ENCODE measurements at regions not wholly inside any gene's neighbourhood (a gene's known extent, or its start where the extent isn't known, plus 50 kb on each side); places are given as distances from the start of the nearest gene placed in this dataset.

DNA sequence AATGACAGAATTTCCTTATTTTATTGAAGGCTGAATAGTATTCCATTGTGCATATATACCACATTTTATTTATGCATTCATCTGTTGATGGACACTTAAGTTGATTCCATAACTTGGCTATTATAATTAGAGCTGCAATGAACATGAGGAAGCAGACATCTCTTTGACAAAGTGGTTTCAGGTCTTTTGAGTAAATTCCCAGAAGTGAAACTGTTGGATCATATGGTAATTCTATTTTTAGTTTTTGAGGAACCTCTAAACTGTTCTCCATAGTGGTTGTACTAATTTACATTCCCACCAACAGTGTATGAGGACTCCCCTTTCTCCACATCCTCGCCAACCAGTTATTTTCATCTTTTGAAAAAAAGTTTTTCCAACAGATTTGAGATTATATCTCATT is 77.5 kb downstream of the TMEM200C start:
- no peaks in the 10 kb centered on the region for H3K4me1 ChIP-seq (ENCODE audit: control insufficient read depth, low read length)
- H3K27ac ChIP-seq (ENCODE audit: low read depth, low read length) = no peak overlapping the region
- H3K4me3 ChIP-seq (ENCODE audit: low read length) = no peak overlapping the region
- H3F3A ChIP-seq (ENCODE audit: control insufficient read depth, insufficient read depth) = no peaks in the 10 kb centered on the region
- H3K79me2 ChIP-seq (ENCODE audit: control insufficient read depth, low read length) = no peaks in the 10 kb centered on the region
- no peaks in the 10 kb centered on the region for H3K9me2 ChIP-seq (replicated peaks; ENCODE audit: control insufficient read depth, low read length)
- no peak overlapping the region for H3K4me2 ChIP-seq (ENCODE audit: low read length)
- TF ChIP-seq, protein P1, sequence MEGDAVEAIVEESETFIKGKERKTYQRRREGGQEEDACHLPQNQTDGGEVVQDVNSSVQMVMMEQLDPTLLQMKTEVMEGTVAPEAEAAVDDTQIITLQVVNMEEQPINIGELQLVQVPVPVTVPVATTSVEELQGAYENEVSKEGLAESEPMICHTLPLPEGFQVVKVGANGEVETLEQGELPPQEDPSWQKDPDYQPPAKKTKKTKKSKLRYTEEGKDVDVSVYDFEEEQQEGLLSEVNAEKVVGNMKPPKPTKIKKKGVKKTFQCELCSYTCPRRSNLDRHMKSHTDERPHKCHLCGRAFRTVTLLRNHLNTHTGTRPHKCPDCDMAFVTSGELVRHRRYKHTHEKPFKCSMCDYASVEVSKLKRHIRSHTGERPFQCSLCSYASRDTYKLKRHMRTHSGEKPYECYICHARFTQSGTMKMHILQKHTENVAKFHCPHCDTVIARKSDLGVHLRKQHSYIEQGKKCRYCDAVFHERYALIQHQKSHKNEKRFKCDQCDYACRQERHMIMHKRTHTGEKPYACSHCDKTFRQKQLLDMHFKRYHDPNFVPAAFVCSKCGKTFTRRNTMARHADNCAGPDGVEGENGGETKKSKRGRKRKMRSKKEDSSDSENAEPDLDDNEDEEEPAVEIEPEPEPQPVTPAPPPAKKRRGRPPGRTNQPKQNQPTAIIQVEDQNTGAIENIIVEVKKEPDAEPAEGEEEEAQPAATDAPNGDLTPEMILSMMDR (IDR thresholded peaks at IDR 0.05; ENCODE audit: low read depth, low read length, poor library complexity, severe bottlenecking) = no peak
- no peak for TF ChIP-seq EZH2phosphoT487 (IDR thresholded peaks at IDR 0.05; ENCODE audit: borderline replicate concordance, low read length)
- no peaks in the 10 kb centered on the region for H4K20me1 ChIP-seq (ENCODE audit: control insufficient read depth, insufficient read depth, low read depth, low read length)
- no peaks in the 10 kb centered on the region for H3K36me3 ChIP-seq (ENCODE audit: control insufficient read depth, low read length)
- H3K9me3 ChIP-seq (ENCODE audit: control insufficient read depth, insufficient read depth, low read length) = no peaks in the 10 kb centered on the region
- H3K27me3 ChIP-seq (ENCODE audit: control insufficient read depth, low read length) = no peaks in the 10 kb centered on the region

DNA sequence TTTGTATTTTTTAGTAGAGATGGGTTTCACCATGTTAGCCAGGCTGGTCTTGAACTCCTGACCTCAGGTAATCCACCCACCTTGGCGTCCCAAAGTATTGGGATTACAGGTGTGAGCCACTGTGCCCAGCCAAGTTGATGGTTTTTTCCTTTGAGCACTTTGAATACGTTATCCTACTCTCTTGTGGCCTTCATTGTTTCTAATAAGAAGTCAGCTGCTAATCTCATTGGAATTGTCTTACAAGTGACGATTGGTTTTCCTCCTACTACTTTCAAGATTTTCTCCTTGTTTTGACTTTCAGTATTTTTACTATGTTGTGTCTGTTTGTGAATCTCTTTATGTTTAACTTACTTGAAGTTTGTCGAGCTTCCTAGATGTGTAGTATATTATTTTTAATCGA is 88.5 kb downstream of the TMEM200C start:
- H3K27ac ChIP-seq (ENCODE audit: low read depth, low read length) = no peak overlapping the region
- H3K4me2 ChIP-seq (ENCODE audit: low read length) = no peak overlapping the region
- H4K20me1 ChIP-seq (ENCODE audit: control insufficient read depth, insufficient read depth, low read depth, low read length) = no peaks in the 10 kb centered on the region
- TF ChIP-seq, protein P1 (IDR thresholded peaks at IDR 0.05; ENCODE audit: low read depth, low read length, poor library complexity, severe bottlenecking) = no peak
- TF ChIP-seq EZH2phosphoT487 (IDR thresholded peaks at IDR 0.05; ENCODE audit: borderline replicate concordance, low read length) = no peak
- no peaks in the 10 kb centered on the region for H3K9me2 ChIP-seq (replicated peaks; ENCODE audit: control insufficient read depth, low read length)
- H3F3A ChIP-seq (ENCODE audit: control insufficient read depth, insufficient read depth) = no peaks in the 10 kb centered on the region
- H3K9me3 ChIP-seq (ENCODE audit: control insufficient read depth, insufficient read depth, low read length) = peaks cover 14% of the 10 kb centered on the region
- H3K36me3 ChIP-seq (ENCODE audit: control insufficient read depth, low read length) = no peaks in the 10 kb centered on the region
- no peaks in the 10 kb centered on the region for H3K27me3 ChIP-seq (ENCODE audit: control insufficient read depth, low read length)
- H3K79me2 ChIP-seq (ENCODE audit: control insufficient read depth, low read length) = no peaks in the 10 kb centered on the region
- no peaks in the 10 kb centered on the region for H3K4me1 ChIP-seq (ENCODE audit: control insufficient read depth, low read length)
- H3K4me3 ChIP-seq (ENCODE audit: low read length) = no peak overlapping the region

DNA sequence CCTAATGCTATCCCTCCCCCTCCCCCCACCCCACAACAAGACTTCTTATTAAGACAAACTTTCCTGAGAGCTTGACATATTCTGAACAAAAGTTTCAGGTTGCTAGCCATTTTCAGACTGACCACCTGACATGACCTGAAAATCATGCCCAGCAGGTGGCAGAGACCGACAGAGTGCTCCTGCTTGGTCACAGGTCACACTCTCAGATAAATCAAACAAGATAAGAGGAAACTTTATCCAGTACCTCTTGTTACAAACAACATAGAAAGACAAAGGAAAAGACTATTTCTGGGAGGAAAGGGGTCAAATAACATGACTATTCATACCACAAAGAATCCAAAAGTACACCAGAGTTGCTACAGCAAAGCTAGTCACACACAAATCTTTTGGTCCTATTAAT is 107.4 kb downstream of the TMEM200C start:
- Histone ChIP-seq H3K4me2 (ENCODE audit: low read length) (no peak overlapping the region), H3K27me3 (ENCODE audit: control insufficient read depth, low read length) (no peaks in the 10 kb centered on the region), H3K9me2 (replicated peaks; ENCODE audit: control insufficient read depth, low read length) (no peaks in the 10 kb centered on the region), H3K79me2 (ENCODE audit: control insufficient read depth, low read length) (no peaks in the 10 kb centered on the region), H3F3A (ENCODE audit: control insufficient read depth, insufficient read depth) (no peaks in the 10 kb centered on the region), H3K27ac (ENCODE audit: low read depth, low read length) (no peak overlapping the region), H3K4me1 (ENCODE audit: control insufficient read depth, low read length) (no peaks in the 10 kb centered on the region), H3K9me3 (ENCODE audit: control insufficient read depth, insufficient read depth, low read length) (no peaks in the 10 kb centered on the region), H3K4me3 (ENCODE audit: low read length) (no peak overlapping the region), H4K20me1 (ENCODE audit: control insufficient read depth, insufficient read depth, low read depth, low read length) (no peaks in the 10 kb centered on the region), H3K36me3 (ENCODE audit: control insufficient read depth, low read length) (no peaks in the 10 kb centered on the region)
- TF ChIP-seq EZH2phosphoT487 (IDR thresholded peaks at IDR 0.05; ENCODE audit: borderline replicate concordance, low read length) = no peak
- TF ChIP-seq, protein P1 (IDR thresholded peaks at IDR 0.05; ENCODE audit: low read depth, low read length, poor library complexity, severe bottlenecking) = no peak

DNA sequence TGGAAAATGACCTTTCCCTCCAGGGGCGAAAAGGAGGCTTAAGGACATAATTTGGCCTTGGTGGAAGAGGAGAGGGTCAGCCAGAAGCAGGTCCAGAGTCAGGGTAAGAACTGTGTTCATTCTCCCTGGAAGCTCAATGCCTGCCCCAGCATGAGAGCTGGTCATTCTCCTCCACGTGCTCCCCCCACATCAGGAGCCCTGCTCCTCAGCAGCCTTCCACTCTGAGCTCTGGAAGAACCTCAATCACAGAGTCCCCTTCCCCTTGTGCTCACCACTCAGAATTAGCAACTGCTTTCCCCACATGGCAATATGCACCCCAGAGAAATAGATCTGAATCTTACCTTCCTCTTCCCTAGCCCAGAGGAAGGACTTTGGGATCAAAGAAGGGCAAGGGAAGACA is 115.4 kb downstream of the TMEM200C start:
- TF ChIP-seq, protein P1 (IDR thresholded peaks at IDR 0.05; ENCODE audit: low read depth, low read length, poor library complexity, severe bottlenecking) = no peak
- no peak for TF ChIP-seq EZH2phosphoT487 (IDR thresholded peaks at IDR 0.05; ENCODE audit: borderline replicate concordance, low read length)
- Histone ChIP-seq H3K79me2 (ENCODE audit: control insufficient read depth, low read length) (no peaks in the 10 kb centered on the region), H3F3A (ENCODE audit: control insufficient read depth, insufficient read depth) (no peaks in the 10 kb centered on the region), H3K27me3 (ENCODE audit: control insufficient read depth, low read length) (no peaks in the 10 kb centered on the region), H3K9me3 (ENCODE audit: control insufficient read depth, insufficient read depth, low read length) (no peaks in the 10 kb centered on the region), H3K4me3 (ENCODE audit: low read length) (no peak overlapping the region), H3K4me1 (ENCODE audit: control insufficient read depth, low read length) (no peaks in the 10 kb centered on the region), H4K20me1 (ENCODE audit: control insufficient read depth, insufficient read depth, low read depth, low read length) (no peaks in the 10 kb centered on the region), H3K36me3 (ENCODE audit: control insufficient read depth, low read length) (no peaks in the 10 kb centered on the region), H3K9me2 (replicated peaks; ENCODE audit: control insufficient read depth, low read length) (no peaks in the 10 kb centered on the region), H3K27ac (ENCODE audit: low read depth, low read length) (no peak overlapping the region), H3K4me2 (ENCODE audit: low read length) (no peak overlapping the region)

Data from DOHH2 (cell line).